ENCODE measurements at regions not wholly inside any gene's neighbourhood (a gene's known extent, or its start where the extent isn't known, plus 50 kb on each side); places are given as distances from the start of the nearest gene placed in this dataset.
A peak's percentile ranks its signal among the peaks of the same experiment; 100 is the strongest.
"Not testable (repeated sequence)": the region's sequence is repeated elsewhere in the genome, so short reads cannot be mapped to it uniquely, and the experiment has no call there.

GRCh38 chr21:14010729-14011128 is 200.0 kb downstream of the LIPI start (continued):
- no peak for TF ChIP-seq PPARA (CRISPR knock-in tag; IDR thresholded peaks at IDR 0.05; ENCODE audit: borderline replicate concordance)
- TF ChIP-seq ESRRG (CRISPR knock-in tag; IDR thresholded peaks at IDR 0.05): no peak
- TF ChIP-seq OSR1 (CRISPR knock-in tag; IDR thresholded peaks at IDR 0.05): no peak
- TF ChIP-seq ZNF70 (CRISPR knock-in tag; IDR thresholded peaks at IDR 0.05): no peak
- TF ChIP-seq ZC3H10 (CRISPR knock-in tag; IDR thresholded peaks at IDR 0.05): no peak
- TF ChIP-seq CSDC2 (CRISPR knock-in tag; IDR thresholded peaks at IDR 0.05): no peak
- no peak for TF ChIP-seq ARNTL (CRISPR knock-in tag; IDR thresholded peaks at IDR 0.05; ENCODE audit: borderline replicate concordance, low read depth)
- TF ChIP-seq ZFP30 (CRISPR knock-in tag; IDR thresholded peaks at IDR 0.05): no peak
- no peak for TF ChIP-seq CREB5 (CRISPR knock-in tag; IDR thresholded peaks at IDR 0.05; ENCODE audit: low read depth)
- TF ChIP-seq ZNF8 (CRISPR knock-in tag; IDR thresholded peaks at IDR 0.05): no peak
- TF ChIP-seq ISL1 (CRISPR knock-in tag; IDR thresholded peaks at IDR 0.05): no peak
- TF ChIP-seq TCF4 (CRISPR knock-in tag; IDR thresholded peaks at IDR 0.05; ENCODE audit: borderline replicate concordance): no peak
- TF ChIP-seq SNAI2 (CRISPR knock-in tag; IDR thresholded peaks at IDR 0.05): no peak

- ATAC-seq: not testable (repeated sequence)
Measured at GRCh38 chr21:14009990-14010389, 200.8 kb downstream of the LIPI start.

- not testable (repeated sequence) for ATAC-seq
Measured at GRCh38 chr21:14009238-14009981, 201.3 kb downstream of the LIPI start.

- ATAC-seq: not testable (repeated sequence)
Measured at GRCh38 chr21:14008436-14008835, 202.3 kb downstream of the LIPI start.

- ATAC-seq: not testable (repeated sequence)
Measured at GRCh38 chr21:14008006-14008405, 202.7 kb downstream of the LIPI start.

- not testable (repeated sequence) for ATAC-seq
Measured at GRCh38 chr21:14006144-14006543, 204.6 kb downstream of the LIPI start.

GRCh38 chr21:13986996-13987958 is 223.5 kb downstream of the LIPI start:
- peak; percentile 38 for ATAC-seq

GRCh38 chr21:13985865-13986863 is 224.6 kb downstream of the LIPI start:
- peak; percentile 26; the same call in 2 of the 3 replicates for ATAC-seq

- ATAC-seq: not testable (repeated sequence)
Measured at GRCh38 chr21:13985137-13985864, 225.5 kb downstream of the LIPI start.

GRCh38 chr21:13984728-13985127 is 226.0 kb downstream of the LIPI start:
- not testable (repeated sequence) for ATAC-seq

- ATAC-seq: peak; percentile 57
Measured at GRCh38 chr21:13981176-13982087, 229.3 kb downstream of the LIPI start.

- peak; percentile 95 for ATAC-seq
Measured at GRCh38 chr21:13980115-13980662, 230.6 kb downstream of the LIPI start.

GRCh38 chr21:13979608-13980007 is 231.1 kb downstream of the LIPI start:
- not testable (repeated sequence) for ATAC-seq

- not testable (repeated sequence) for ATAC-seq
Measured at GRCh38 chr21:13974582-13974981, 236.2 kb downstream of the LIPI start.
